ENCODE measurements at regions not wholly inside any gene's neighbourhood (a gene's known extent, or its start where the extent isn't known, plus 50 kb on each side); places are given as distances from the start of the nearest gene placed in this dataset.

DNA sequence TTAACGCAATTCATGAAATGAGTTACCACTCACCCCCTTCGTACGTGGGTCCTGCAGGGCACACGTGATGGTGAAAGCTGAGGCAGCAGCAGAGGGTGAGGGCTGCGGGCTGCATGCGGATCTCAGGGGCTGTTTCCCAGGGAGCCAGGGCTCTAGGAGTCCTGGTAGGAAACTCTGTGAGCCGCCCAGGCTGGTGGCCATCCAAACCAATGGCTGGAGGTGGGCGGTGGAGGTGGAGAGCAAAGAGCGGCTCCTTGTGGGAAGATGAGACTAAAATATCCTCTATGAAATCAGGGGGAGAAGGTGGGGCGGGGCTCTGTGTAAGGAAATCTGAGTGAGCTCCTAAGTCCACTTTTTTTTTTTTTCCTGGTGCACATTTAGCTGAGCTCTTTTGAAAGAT, 120.1 kb upstream of the SLC1A4 start:
- Histone ChIP-seq H2AFZ (peak overlapping the region; percentile 85), H3K36me3 (ENCODE audit: control insufficient read depth, insufficient read depth, low read length) (no peaks in the 10 kb centered on the region), H3K4me3 (ENCODE audit: low read depth, low read length) (no peak overlapping the region), H3K9me3 (ENCODE audit: control insufficient read depth, low read length) (no peaks in the 10 kb centered on the region), H3K27me3 (ENCODE audit: control insufficient read depth, insufficient read depth, low read length) (no peaks in the 10 kb centered on the region), H3K4me2 (ENCODE audit: low read length) (no peak overlapping the region), H3K9ac (no peak overlapping the region), H3K4me1 (peaks cover 15% of the 10 kb centered on the region), H3K27ac (peak overlapping the region; percentile 7), H3K79me2 (no peaks in the 10 kb centered on the region)
- TF ChIP-seq, protein P1, sequence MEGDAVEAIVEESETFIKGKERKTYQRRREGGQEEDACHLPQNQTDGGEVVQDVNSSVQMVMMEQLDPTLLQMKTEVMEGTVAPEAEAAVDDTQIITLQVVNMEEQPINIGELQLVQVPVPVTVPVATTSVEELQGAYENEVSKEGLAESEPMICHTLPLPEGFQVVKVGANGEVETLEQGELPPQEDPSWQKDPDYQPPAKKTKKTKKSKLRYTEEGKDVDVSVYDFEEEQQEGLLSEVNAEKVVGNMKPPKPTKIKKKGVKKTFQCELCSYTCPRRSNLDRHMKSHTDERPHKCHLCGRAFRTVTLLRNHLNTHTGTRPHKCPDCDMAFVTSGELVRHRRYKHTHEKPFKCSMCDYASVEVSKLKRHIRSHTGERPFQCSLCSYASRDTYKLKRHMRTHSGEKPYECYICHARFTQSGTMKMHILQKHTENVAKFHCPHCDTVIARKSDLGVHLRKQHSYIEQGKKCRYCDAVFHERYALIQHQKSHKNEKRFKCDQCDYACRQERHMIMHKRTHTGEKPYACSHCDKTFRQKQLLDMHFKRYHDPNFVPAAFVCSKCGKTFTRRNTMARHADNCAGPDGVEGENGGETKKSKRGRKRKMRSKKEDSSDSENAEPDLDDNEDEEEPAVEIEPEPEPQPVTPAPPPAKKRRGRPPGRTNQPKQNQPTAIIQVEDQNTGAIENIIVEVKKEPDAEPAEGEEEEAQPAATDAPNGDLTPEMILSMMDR (IDR thresholded peaks at IDR 0.05), result no peak

DNA sequence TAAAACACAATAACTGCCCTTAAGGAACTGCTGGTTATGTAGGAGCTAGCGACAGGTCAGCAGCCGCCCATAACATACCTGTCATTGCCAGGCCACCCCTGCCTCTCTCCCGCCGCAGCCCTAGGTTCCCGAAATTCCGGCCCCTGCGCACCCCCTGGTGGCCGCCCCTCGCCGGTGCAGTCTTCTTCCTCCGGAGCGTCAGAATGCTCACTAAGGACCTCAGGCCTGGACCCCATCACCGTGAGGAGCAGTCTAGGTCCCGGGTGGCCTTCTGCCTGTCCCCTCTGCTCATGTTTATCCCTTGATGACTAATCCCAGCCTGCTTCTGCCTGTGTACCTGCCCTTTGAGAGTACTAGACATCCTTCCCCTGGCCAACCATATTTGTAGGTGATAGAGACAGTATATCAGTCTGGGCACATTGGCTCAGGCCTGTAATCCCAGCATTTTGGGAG, 115.7 kb upstream of the SLC1A4 start:
- Histone ChIP-seq H3K27me3 (ENCODE audit: control insufficient read depth, insufficient read depth, low read length) (no peaks in the 10 kb centered on the region), H3K9ac (no peak overlapping the region), H3K27ac (no peak overlapping the region), H3K36me3 (ENCODE audit: control insufficient read depth, insufficient read depth, low read length) (no peaks in the 10 kb centered on the region), H3K4me3 (ENCODE audit: low read depth, low read length) (no peak overlapping the region), H2AFZ (peak overlapping the region; percentile 80), H3K9me3 (ENCODE audit: control insufficient read depth, low read length) (no peaks in the 10 kb centered on the region), H3K4me2 (ENCODE audit: low read length) (peak overlapping the region; percentile 44), H3K4me1 (peaks cover 10% of the 10 kb centered on the region), H3K79me2 (no peaks in the 10 kb centered on the region)
- TF ChIP-seq, protein P1 (IDR thresholded peaks at IDR 0.05), result peak; percentile 97

DNA sequence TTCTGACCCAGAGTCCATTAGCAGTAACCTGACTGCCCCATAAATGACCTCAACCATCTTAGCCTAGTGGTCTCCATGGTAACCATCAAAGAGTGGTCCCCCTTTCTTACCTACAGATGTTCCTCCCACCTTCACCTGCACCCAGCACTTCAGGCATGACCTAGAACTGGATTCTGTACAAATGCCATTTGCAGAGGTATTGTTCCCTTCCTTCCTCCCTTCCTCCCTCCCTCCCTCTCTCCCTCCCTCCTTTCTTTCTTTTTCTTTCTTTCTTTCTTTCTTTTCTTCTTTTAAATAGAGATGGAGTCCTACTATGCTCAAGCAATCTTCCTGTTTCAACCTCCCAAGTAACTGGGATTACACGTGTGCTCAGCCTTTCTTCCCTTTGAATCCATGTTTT, 114.6 kb upstream of the SLC1A4 start:
- no peak overlapping the region for H3K4me3 ChIP-seq (ENCODE audit: low read depth, low read length)
- no peak overlapping the region for H2AFZ ChIP-seq
- peaks cover 9% of the 10 kb centered on the region for H3K4me1 ChIP-seq
- H3K9me3 ChIP-seq (ENCODE audit: control insufficient read depth, low read length), result no peaks in the 10 kb centered on the region
- H3K27me3 ChIP-seq (ENCODE audit: control insufficient read depth, insufficient read depth, low read length), result no peaks in the 10 kb centered on the region
- H3K9ac ChIP-seq, result no peak overlapping the region
- no peak overlapping the region for H3K27ac ChIP-seq
- no peaks in the 10 kb centered on the region for H3K36me3 ChIP-seq (ENCODE audit: control insufficient read depth, insufficient read depth, low read length)
- H3K79me2 ChIP-seq, result no peaks in the 10 kb centered on the region
- H3K4me2 ChIP-seq (ENCODE audit: low read length), result no peak overlapping the region
- TF ChIP-seq, protein P1 (IDR thresholded peaks at IDR 0.05), result no peak

- H3K27ac ChIP-seq, result no peak overlapping the region
- TF ChIP-seq, protein P1 (IDR thresholded peaks at IDR 0.05), result no peak
- H3K79me2 ChIP-seq, result no peaks in the 10 kb centered on the region
- no peak overlapping the region for H3K4me3 ChIP-seq (ENCODE audit: low read depth, low read length)
- H3K36me3 ChIP-seq (ENCODE audit: control insufficient read depth, insufficient read depth, low read length), result no peaks in the 10 kb centered on the region
- H3K4me1 ChIP-seq, result peaks cover 9% of the 10 kb centered on the region
- H3K9ac ChIP-seq, result no peak overlapping the region
- no peaks in the 10 kb centered on the region for H3K27me3 ChIP-seq (ENCODE audit: control insufficient read depth, insufficient read depth, low read length)
- no peak overlapping the region for H3K4me2 ChIP-seq (ENCODE audit: low read length)
- no peaks in the 10 kb centered on the region for H3K9me3 ChIP-seq (ENCODE audit: control insufficient read depth, low read length)
- H2AFZ ChIP-seq, result no peak overlapping the region
These were observed 113.8 kb upstream of the SLC1A4 start for GRCh38 chr2:64875368-64875767.

GRCh38 chr2:64876137-64876647, 113.0 kb upstream of the SLC1A4 start:
- H3K79me2 ChIP-seq, result no peaks in the 10 kb centered on the region
- no peaks in the 10 kb centered on the region for H3K9me3 ChIP-seq (ENCODE audit: control insufficient read depth, low read length)
- H3K4me3 ChIP-seq (ENCODE audit: low read depth, low read length), result no peak overlapping the region
- H3K9ac ChIP-seq, result no peak overlapping the region
- no peak overlapping the region for H3K27ac ChIP-seq
- no peaks in the 10 kb centered on the region for H3K27me3 ChIP-seq (ENCODE audit: control insufficient read depth, insufficient read depth, low read length)
- TF ChIP-seq, protein P1 (IDR thresholded peaks at IDR 0.05), result no peak
- no peak overlapping the region for H2AFZ ChIP-seq
- H3K4me2 ChIP-seq (ENCODE audit: low read length), result no peak overlapping the region
- H3K4me1 ChIP-seq, result peaks cover 9% of the 10 kb centered on the region
- H3K36me3 ChIP-seq (ENCODE audit: control insufficient read depth, insufficient read depth, low read length), result no peaks in the 10 kb centered on the region
